ENCODE measurements at regions not wholly inside any gene's neighbourhood (a gene's known extent, or its start where the extent isn't known, plus 50 kb on each side); places are given as distances from the start of the nearest gene placed in this dataset.

DNA sequence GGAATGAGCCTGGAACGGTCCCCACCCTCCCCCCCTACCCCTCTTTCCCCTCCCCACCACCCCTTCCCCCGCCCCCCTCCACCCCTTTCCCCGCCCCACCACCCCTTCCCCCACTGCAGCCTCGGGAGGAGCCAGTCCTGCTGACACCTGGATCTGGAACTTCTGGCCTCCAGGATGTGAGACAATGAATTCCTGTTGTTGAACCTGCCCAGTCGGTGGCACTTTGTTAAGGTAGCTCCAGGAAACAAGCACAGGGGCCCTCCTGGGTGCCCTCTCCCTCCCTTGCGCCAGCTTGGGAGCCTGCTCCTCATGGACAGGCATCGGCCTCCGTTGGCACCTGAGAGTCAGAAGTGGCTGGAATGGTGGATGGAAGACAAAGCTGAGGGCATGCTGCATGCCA lies 152.4 kb upstream of the FOXF1 start:
- Histone ChIP-seq H3K9me3 (ENCODE audit: control insufficient read depth, insufficient read depth, low read depth, low read length) (no peaks in the 10 kb centered on the region), H3K36me3 (ENCODE audit: control insufficient read depth, insufficient read depth, low read length) (no peaks in the 10 kb centered on the region), H3K4me1 (ENCODE audit: control insufficient read depth, insufficient read depth, low read length) (no peaks in the 10 kb centered on the region), H3K27ac (ENCODE audit: low read length) (no peak overlapping the region), H3K27me3 (ENCODE audit: control insufficient read depth, insufficient read depth, low read length) (peaks cover 4% of the 10 kb centered on the region), H3K4me3 (ENCODE audit: low read depth in 2 of 2, low read length in 2 of 2) (no peak overlapping the region)
- POLR2A ChIA-PET, result no interaction called here
- ATAC-seq, result no peak
- CTCF ChIA-PET, result no interaction called here
- in situ Hi-C loops (cut with HindIII; ENCODE audit: low pct_unique_long_range_greater_than_20kb, low sequenced_read_pairs) (no loop called here), intact Hi-C loops (cut with micrococcal nuclease; ENCODE audit: unreplicated experiment) (no loop called here)
- TF ChIP-seq TCF7L2 (IDR thresholded peaks at IDR 0.05; ENCODE audit: low read depth, low read length), result no peak
- TF ChIP-seq POLR2AphosphoS5 (IDR thresholded peaks at IDR 0.05; ENCODE audit: low read depth, low read length), result no peak
- TF ChIP-seq, protein P1, sequence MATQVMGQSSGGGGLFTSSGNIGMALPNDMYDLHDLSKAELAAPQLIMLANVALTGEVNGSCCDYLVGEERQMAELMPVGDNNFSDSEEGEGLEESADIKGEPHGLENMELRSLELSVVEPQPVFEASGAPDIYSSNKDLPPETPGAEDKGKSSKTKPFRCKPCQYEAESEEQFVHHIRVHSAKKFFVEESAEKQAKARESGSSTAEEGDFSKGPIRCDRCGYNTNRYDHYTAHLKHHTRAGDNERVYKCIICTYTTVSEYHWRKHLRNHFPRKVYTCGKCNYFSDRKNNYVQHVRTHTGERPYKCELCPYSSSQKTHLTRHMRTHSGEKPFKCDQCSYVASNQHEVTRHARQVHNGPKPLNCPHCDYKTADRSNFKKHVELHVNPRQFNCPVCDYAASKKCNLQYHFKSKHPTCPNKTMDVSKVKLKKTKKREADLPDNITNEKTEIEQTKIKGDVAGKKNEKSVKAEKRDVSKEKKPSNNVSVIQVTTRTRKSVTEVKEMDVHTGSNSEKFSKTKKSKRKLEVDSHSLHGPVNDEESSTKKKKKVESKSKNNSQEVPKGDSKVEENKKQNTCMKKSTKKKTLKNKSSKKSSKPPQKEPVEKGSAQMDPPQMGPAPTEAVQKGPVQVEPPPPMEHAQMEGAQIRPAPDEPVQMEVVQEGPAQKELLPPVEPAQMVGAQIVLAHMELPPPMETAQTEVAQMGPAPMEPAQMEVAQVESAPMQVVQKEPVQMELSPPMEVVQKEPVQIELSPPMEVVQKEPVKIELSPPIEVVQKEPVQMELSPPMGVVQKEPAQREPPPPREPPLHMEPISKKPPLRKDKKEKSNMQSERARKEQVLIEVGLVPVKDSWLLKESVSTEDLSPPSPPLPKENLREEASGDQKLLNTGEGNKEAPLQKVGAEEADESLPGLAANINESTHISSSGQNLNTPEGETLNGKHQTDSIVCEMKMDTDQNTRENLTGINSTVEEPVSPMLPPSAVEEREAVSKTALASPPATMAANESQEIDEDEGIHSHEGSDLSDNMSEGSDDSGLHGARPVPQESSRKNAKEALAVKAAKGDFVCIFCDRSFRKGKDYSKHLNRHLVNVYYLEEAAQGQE (IDR thresholded peaks at IDR 0.05; ENCODE audit: insufficient read depth in 1 of 2, low read depth in 2 of 2, low read length in 1 of 2), result no peak
- TF ChIP-seq, protein P2, sequence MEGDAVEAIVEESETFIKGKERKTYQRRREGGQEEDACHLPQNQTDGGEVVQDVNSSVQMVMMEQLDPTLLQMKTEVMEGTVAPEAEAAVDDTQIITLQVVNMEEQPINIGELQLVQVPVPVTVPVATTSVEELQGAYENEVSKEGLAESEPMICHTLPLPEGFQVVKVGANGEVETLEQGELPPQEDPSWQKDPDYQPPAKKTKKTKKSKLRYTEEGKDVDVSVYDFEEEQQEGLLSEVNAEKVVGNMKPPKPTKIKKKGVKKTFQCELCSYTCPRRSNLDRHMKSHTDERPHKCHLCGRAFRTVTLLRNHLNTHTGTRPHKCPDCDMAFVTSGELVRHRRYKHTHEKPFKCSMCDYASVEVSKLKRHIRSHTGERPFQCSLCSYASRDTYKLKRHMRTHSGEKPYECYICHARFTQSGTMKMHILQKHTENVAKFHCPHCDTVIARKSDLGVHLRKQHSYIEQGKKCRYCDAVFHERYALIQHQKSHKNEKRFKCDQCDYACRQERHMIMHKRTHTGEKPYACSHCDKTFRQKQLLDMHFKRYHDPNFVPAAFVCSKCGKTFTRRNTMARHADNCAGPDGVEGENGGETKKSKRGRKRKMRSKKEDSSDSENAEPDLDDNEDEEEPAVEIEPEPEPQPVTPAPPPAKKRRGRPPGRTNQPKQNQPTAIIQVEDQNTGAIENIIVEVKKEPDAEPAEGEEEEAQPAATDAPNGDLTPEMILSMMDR (IDR thresholded peaks at IDR 0.05), result no peak
- TF ChIP-seq SIN3A (IDR thresholded peaks at IDR 0.05; ENCODE audit: borderline replicate concordance, insufficient read depth, low read depth, low read length), result no peak
- BruUV-seq (replicated peaks), result no TSS peak
- no peak for DNase-seq (ENCODE audit: low read depth, low spot score)

DNA sequence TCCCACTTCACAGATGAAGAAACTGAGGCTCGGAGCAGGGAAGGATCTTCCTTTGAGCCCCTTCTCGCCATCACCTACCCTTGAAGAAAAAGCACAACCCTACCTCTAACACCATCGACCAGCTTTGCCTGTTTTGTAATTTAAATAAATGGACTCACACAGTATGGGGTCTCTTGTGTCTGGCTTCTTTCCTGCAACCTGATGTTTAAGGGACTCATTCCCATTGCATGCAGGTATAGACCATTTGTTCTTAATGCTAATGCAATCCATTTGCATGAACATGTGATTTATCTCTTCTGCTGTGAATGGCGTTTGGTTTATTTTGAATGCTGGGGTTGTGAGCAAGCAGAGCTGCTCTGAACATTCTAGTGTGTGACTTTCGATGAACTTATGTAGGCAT lies 150.8 kb upstream of the FOXF1 start:
- ChIA-PET CTCF (no interaction called here), POLR2A (no interaction called here)
- in situ Hi-C loops (cut with HindIII; ENCODE audit: low pct_unique_long_range_greater_than_20kb, low sequenced_read_pairs) (no loop called here), intact Hi-C loops (cut with micrococcal nuclease; ENCODE audit: unreplicated experiment) (no loop called here)
- Histone ChIP-seq H3K9me3 (ENCODE audit: control insufficient read depth, insufficient read depth, low read depth, low read length) (no peaks in the 10 kb centered on the region), H3K4me3 (ENCODE audit: low read depth in 2 of 2, low read length in 2 of 2) (no peak overlapping the region), H3K27me3 (ENCODE audit: control insufficient read depth, insufficient read depth, low read length) (peaks cover 7% of the 10 kb centered on the region), H3K4me1 (ENCODE audit: control insufficient read depth, insufficient read depth, low read length) (no peaks in the 10 kb centered on the region), H3K27ac (ENCODE audit: low read length) (no peak overlapping the region), H3K36me3 (ENCODE audit: control insufficient read depth, insufficient read depth, low read length) (no peaks in the 10 kb centered on the region)
- no peak for ATAC-seq
- BruUV-seq (replicated peaks), result no TSS peak
- no peak for DNase-seq (ENCODE audit: low read depth, low spot score)
- no peak for TF ChIP-seq SIN3A (IDR thresholded peaks at IDR 0.05; ENCODE audit: borderline replicate concordance, insufficient read depth, low read depth, low read length)

DNA sequence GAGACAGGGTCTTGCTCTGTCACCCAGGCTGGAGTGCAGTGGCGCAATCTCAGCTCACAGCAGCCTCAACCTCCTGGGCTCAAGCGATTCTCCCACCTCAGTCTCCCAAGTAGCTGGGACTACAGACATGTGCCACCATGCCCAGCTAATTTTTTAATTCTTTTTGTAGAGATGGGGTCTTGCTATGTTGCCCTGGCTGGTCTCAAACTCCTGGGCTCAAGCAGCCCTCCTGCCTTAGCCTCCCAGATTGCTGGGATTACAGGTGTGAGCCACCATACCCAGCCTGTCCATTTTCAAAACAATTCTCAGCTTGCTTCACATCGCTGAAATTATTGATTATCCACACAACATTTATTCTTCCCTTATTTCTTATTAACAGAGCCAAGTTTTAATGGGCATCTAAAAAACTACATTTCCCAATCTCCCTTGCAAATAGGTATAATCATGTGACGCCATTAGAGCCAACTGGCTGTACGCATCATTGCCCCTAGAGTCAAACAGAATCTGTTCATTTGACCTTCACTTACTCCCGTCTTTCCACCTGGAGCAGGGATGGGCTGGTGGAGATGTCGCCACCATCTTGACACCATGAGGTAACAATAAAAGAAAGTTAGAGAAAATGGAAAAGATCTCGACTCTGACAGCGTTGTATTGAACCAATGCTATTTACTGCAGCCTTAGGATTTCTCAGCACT lies 148.0 kb upstream of the FOXF1 start:
- TF ChIP-seq POLR2AphosphoS5 (IDR thresholded peaks at IDR 0.05; ENCODE audit: low read depth, low read length) (no peak), SIN3A (IDR thresholded peaks at IDR 0.05; ENCODE audit: borderline replicate concordance, insufficient read depth, low read depth, low read length) (no peak)
- TF ChIP-seq, protein P1 (IDR thresholded peaks at IDR 0.05; ENCODE audit: insufficient read depth in 1 of 2, low read depth in 2 of 2, low read length in 1 of 2), result no peak
- TF ChIP-seq, protein P2 (IDR thresholded peaks at IDR 0.05), result no peak
- intact Hi-C loops (cut with micrococcal nuclease; ENCODE audit: unreplicated experiment), result no loop called here
- H3K27ac ChIP-seq (ENCODE audit: low read length), result no peak overlapping the region
- peaks cover 7% of the 10 kb centered on the region for H3K27me3 ChIP-seq (ENCODE audit: control insufficient read depth, insufficient read depth, low read length)
- no peak overlapping the region for H3K4me3 ChIP-seq (ENCODE audit: low read depth in 2 of 2, low read length in 2 of 2)
- BruUV-seq (replicated peaks), result no TSS peak
- in situ Hi-C loops (cut with HindIII; ENCODE audit: low pct_unique_long_range_greater_than_20kb, low sequenced_read_pairs), result no loop called here
- H3K36me3 ChIP-seq (ENCODE audit: control insufficient read depth, insufficient read depth, low read length), result no peaks in the 10 kb centered on the region
- no peaks in the 10 kb centered on the region for H3K4me1 ChIP-seq (ENCODE audit: control insufficient read depth, insufficient read depth, low read length)
- POLR2A ChIA-PET, result no interaction called here
- ATAC-seq (no peak), DNase-seq (ENCODE audit: low read depth, low spot score) (no peak)
- CTCF ChIA-PET, result no interaction called here
- H3K9me3 ChIP-seq (ENCODE audit: control insufficient read depth, insufficient read depth, low read depth, low read length), result no peaks in the 10 kb centered on the region

Data from Panc1 (cell line).